ENCODE measurements at regions not wholly inside any gene's neighbourhood (a gene's known extent, or its start where the extent isn't known, plus 50 kb on each side); places are given as distances from the start of the nearest gene placed in this dataset.

GRCh38 chr5:4097199-4097598 is 501.6 kb downstream of the IRX1 start:
- intact Hi-C loops (cut with DNase I), result no loop called here
- no peak for TF ChIP-seq CTCF (IDR thresholded peaks at IDR 0.05)

DNA sequence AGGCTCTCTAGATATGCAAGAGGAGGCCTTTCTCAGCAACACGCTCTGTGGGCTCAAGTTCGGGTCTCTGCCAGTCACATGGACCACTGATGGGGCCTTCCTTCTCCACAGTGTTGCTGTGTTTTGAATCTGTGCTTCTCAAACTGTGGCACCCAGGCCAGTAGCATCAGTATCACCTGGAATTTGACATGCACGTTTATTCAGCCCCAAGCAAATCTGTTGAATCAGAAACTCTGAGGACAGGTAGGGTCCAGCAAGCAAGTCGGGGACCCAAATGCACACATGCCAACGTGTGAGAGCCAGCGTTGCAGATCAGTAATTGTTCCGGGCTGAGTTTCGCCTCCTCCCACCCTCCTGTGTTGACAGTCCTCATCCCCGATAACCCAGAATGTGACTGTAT is 502.6 kb downstream of the IRX1 start:
- intact Hi-C loops (cut with DNase I), result no loop called here
- no peak for DNase-seq
- Histone ChIP-seq H3K9me3 (no peaks in the 10 kb centered on the region), H3K27ac (no peak overlapping the region), H3K27me3 (no peaks in the 10 kb centered on the region), H3K4me1 (no peaks in the 10 kb centered on the region), H3K9ac (ENCODE audit: low read depth in 2 of 2, low read length in 2 of 2) (no peak overlapping the region), H3K4me3 (no peak overlapping the region), H3K36me3 (no peaks in the 10 kb centered on the region)
- no peak for TF ChIP-seq CTCF (IDR thresholded peaks at IDR 0.05)

More at GRCh38 chr5:4097199-4097598, 501.6 kb downstream of the IRX1 start:
- no peak overlapping the region for H3K4me3 ChIP-seq
- no peak overlapping the region for H3K27ac ChIP-seq
- H3K9me3 ChIP-seq, result no peaks in the 10 kb centered on the region
- DNase-seq, result no peak
- no peaks in the 10 kb centered on the region for H3K4me1 ChIP-seq
- no peaks in the 10 kb centered on the region for H3K36me3 ChIP-seq
- H3K9ac ChIP-seq (ENCODE audit: low read depth in 2 of 2, low read length in 2 of 2), result no peak overlapping the region
- H3K27me3 ChIP-seq, result no peaks in the 10 kb centered on the region

GRCh38 chr5:4099386-4099785 is 503.8 kb downstream of the IRX1 start:
- H3K9ac ChIP-seq (ENCODE audit: low read depth in 2 of 2, low read length in 2 of 2), result no peak overlapping the region
- TF ChIP-seq CTCF (IDR thresholded peaks at IDR 0.05), result no peak
- no peaks in the 10 kb centered on the region for H3K9me3 ChIP-seq
- DNase-seq, result no peak
- no peaks in the 10 kb centered on the region for H3K36me3 ChIP-seq
- H3K27me3 ChIP-seq, result no peaks in the 10 kb centered on the region
- H3K4me3 ChIP-seq, result no peak overlapping the region
- intact Hi-C loops (cut with DNase I), result no loop called here
- no peaks in the 10 kb centered on the region for H3K4me1 ChIP-seq
- H3K27ac ChIP-seq, result no peak overlapping the region

DNA sequence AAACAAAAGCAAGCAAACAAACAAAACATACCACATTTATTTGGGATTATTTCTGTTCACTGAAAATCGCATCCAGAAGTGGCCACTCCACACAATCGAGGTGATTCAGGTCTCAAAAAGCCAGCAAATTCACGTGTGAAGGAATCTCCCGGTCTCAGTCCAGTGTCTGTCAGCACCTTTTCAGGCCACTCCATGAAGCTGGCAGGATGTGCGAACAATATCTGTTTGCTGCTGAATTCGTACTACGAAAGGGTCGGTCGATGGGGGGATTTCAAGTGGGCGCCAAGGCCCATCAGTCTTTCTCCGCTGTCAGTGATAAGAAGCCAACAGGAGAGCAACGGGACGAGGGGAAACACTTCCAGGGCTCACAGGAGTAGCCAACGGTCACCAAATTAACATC is 505.1 kb downstream of the IRX1 start:
- DNase-seq, result no peak
- Histone ChIP-seq H3K4me1 (no peaks in the 10 kb centered on the region), H3K9me3 (no peaks in the 10 kb centered on the region), H3K4me3 (no peak overlapping the region), H3K27ac (no peak overlapping the region), H3K36me3 (no peaks in the 10 kb centered on the region), H3K27me3 (no peaks in the 10 kb centered on the region), H3K9ac (ENCODE audit: low read depth in 2 of 2, low read length in 2 of 2) (no peak overlapping the region)
- intact Hi-C loops (cut with DNase I), result no loop called here
- no peak for TF ChIP-seq CTCF (IDR thresholded peaks at IDR 0.05)

DNA sequence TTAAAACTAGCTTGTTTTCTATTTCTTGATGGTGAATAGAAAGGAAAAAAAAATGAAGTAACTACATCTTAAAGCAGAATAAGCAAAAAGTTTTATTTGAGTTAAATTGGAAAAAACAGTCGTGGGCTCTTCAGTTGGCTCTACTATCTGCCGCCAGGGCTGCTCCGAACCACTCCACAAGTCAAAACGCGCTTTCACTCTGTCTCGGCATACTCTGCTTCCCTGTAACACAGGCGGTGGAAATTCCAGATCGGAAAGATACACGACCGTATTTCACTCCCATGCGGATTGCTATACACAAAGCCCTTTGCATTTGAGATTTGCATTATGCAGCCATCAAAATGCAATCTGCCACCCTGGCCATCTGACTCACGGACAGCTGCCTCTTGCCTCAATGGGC is 505.6 kb downstream of the IRX1 start:
- H3K9ac ChIP-seq (ENCODE audit: low read depth in 2 of 2, low read length in 2 of 2), result no peak overlapping the region
- intact Hi-C loops (cut with DNase I), result no loop called here
- H3K27me3 ChIP-seq, result no peaks in the 10 kb centered on the region
- H3K4me1 ChIP-seq, result no peaks in the 10 kb centered on the region
- H3K9me3 ChIP-seq, result no peaks in the 10 kb centered on the region
- DNase-seq, result no peak
- H3K4me3 ChIP-seq, result no peak overlapping the region
- H3K36me3 ChIP-seq, result no peaks in the 10 kb centered on the region
- H3K27ac ChIP-seq, result no peak overlapping the region
- no peak for TF ChIP-seq CTCF (IDR thresholded peaks at IDR 0.05)

All from colonic mucosa (tissue), 4 donors.